HS-27A (cell line): ENCODE measurements at regions not wholly inside any gene's neighbourhood (a gene's known extent, or its start where the extent isn't known, plus 50 kb on each side); places are given as distances from the start of the nearest gene placed in this dataset.

Experiments used
- DNase-seq: peaks from one replicate; pipeline ENCODE4 v3.0.0-alpha.2; 2012; ENCODE audit warnings: low read depth, missing footprints

DNA sequence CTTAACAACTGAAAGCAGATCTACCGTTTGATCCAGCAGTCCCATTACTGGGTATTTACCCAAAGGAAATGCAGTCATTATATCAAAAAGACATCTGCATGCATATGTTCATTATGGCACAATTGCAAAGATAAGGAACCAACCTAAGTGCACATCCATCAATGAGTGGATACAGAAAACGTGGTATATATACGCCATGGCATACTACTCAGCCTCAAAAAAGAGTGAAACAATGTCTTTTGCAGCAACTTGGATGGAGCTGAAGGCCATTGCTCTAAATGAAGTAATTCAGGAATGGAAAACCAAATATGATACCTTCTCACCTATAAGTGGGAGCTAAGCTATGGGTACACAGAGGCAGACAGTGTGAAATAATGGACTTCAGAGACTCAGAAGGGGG lies 169.3 kb downstream of the ZBTB18 start:
- no peak for DNase-seq

DNA sequence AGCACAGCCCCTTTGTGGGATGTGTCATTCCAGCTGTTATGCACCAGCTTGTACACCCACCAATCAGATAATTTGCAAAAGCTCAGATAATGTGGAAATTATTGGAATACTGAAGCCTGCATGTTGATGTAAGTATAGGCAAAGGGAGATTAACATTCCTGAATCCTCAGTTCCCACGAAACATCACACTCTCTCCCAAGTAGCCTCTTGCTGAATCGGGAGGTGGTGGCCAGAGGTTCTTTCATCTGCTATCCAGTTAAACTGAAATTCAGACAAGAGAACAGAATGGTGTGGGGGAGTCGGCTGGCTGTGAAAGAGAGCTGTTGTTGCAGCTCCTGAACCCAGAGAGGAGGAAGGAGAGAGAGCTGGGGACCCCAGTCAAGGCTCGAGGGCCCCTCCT lies 170.9 kb downstream of the ZBTB18 start:
- no peak for DNase-seq

- no peak for DNase-seq
Observed at GRCh38 chr1:244224487-244225430, 173.7 kb downstream of the ZBTB18 start.

- DNase-seq, result no peak
Observed at GRCh38 chr1:244226435-244226834, 175.4 kb downstream of the ZBTB18 start.

GRCh38 chr1:244230470-244230869 lies 179.4 kb downstream of the ZBTB18 start:
- no peak for DNase-seq

- DNase-seq, result no peak
Observed at GRCh38 chr1:244231193-244231571, 180.1 kb downstream of the ZBTB18 start.

DNA sequence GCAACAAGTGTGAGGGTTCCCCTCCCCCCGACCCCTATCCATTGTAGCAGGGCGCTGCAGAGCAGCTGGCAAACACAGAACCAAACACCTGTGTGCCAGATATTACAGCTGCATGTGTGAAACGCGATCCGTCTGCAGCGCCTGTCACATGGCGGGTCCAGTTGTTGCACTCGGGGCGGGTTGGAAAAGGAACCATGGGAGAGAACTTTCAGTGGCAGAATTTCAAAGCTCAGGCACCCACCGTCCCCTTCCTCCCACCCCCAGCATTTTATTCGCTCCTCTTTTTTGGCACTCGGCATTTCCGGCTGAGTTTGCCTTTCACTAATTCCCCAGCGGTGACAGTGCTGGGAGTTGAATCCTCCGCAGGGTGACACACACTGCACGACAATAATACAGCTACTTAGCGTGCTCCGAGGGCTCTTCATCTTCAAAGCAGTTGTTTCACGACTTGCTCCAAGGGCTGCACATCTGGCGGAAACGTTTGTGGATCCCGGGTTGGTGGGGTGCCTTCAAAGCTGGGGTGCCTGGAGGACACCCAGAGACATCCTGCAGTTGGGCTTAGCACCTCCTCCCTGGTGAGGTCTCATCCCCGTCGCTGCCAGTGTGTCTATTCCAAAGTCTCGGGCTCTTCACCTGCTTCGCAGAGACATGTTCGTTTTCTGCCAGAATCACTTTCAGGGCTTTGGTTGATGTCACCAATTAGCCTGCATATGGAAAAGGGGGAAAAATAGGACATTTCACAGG lies 180.7 kb downstream of the ZBTB18 start:
- no peak for DNase-seq

GRCh38 chr1:244234009-244234643 lies 183.0 kb downstream of the ZBTB18 start:
- DNase-seq, result no peak

- no peak for DNase-seq
Observed at GRCh38 chr1:244235157-244235556, 184.1 kb downstream of the ZBTB18 start.

- DNase-seq, result no peak
Observed at GRCh38 chr1:244236101-244236500, 185.0 kb downstream of the ZBTB18 start.

- no peak for DNase-seq
Observed at GRCh38 chr1:244236721-244237120, 185.6 kb downstream of the ZBTB18 start.

- DNase-seq, result no peak
Observed at GRCh38 chr1:244237445-244237844, 186.4 kb downstream of the ZBTB18 start.

DNA sequence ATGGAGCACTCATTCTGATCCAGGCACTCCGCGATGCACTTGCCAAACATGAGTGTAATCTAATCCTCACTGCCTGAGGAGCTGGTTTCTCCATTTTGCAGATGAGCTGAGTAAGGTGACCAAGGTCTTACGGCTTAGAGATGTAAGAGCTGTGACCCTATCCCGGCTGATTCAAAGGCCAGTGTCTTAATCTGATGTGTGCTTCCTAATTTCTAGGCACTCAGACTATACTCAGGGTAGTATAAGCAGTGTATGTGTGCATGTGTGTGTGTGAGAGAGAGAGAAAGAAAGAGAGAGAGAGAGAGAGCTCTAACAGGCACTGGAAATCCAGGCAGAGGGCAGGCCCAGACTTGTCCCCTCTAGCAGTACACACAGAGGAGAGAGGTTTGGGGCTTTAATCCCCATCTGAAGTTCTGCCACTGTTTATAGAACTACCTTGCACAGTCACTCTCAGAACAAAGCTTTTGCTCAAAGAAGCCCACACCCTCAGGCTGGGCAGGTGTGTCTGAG lies 188.2 kb downstream of the ZBTB18 start:
- DNase-seq, result no peak

DNA sequence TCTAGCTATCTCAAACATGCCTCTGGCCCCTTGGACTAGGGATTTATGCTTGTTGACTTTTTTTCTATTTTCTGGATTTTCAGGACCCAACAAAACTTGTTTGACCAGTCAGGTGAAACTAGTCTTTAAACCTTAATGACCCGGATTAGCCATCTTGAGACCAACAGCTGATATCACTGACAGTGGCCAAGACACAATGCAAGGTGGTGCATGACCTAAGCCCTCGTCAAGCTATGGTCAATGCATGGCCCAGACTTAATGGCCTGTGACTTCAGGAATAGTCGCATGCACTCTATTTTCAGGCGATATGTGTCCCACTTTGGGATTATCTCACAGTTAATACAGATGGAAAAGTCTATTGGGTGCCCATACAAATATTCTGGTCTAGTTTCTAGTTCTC lies 190.4 kb downstream of the ZBTB18 start:
- no peak for DNase-seq

DNA sequence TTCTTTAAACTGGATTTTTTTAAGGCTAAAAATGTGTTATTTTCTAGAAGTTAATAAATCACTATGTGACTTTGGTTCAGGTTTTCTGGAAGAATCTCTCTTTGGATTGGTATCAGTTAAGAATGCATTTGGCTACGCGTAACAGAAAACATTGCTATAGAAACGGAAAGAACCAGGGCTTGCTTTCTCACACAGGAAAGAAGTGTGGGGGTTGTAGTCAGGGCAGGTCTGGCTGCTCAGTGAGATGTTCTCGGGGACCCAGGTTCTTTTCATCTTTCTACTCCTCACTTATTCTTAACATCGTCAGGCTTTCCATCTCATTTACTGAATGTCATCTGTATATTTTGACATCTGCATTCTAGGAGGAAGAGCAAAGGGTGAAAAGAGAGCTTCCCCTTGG lies 191.4 kb downstream of the ZBTB18 start:
- no peak for DNase-seq

- DNase-seq, result no peak
Observed at GRCh38 chr1:244246334-244246733, 195.3 kb downstream of the ZBTB18 start.

DNA sequence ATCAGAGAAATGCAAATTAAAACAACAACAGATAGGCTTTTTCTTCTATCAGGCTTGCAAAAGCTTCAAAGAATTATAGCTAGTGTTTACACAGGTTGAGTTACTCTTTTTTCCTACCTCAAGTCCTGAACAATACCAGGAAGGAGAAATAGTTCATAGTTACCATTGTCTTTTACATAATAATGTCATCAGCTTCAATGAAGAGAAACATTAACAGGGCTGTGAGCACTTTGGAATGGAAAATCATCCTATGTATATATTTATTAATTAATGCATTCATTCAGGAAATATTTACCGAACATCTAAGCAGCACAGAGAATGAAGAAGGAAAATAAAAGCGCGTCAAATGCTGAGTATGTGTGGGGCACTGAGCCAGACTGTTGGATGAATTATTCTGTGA lies 197.3 kb downstream of the ZBTB18 start:
- DNase-seq, result no peak

DNA sequence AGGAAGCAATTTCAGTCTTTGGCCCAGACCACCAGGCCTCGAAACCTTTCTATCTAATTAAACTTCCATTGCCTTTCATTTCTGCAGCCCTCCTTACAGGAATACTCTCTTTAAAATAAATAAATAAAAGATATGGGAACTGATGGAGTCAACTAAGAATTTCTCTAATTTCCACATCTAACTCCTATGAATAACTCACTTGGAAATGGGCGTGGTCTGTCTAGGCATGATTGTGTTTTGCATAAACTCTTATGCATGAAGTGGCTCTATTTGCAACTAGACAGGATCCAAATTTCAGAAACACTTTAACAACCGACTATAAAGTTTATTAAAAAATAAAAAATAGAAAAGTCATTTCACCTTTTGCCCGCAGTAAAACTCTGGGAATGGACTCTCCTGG lies 199.5 kb downstream of the ADSS2 start:
- DNase-seq, result no peak

GRCh38 chr1:244254467-244254866 lies 197.2 kb downstream of the ADSS2 start:
- DNase-seq, result no peak

GRCh38 chr1:244255426-244255965 lies 196.2 kb downstream of the ADSS2 start:
- DNase-seq, result no peak

- no peak for DNase-seq
Observed at GRCh38 chr1:244256086-244256676, 195.5 kb downstream of the ADSS2 start.

GRCh38 chr1:244264163-244264562 lies 187.5 kb downstream of the ADSS2 start:
- no peak for DNase-seq
